DND-41 (cell line): ENCODE measurements at regions not wholly inside any gene's neighbourhood (a gene's known extent, or its start where the extent isn't known, plus 50 kb on each side); places are given as distances from the start of the nearest gene placed in this dataset.

Experiments used
- ATAC-seq: fragments of 200-7000 bp; cut with Tn5 transposase; 3 replicates; pipeline ENCODE4 v1.9.1; 2021; ENCODE audit warnings: low read depth; ENCODE audit not compliant: insufficient read depth
- DNase-seq: peaks from one replicate; pipeline ENCODE4 v3.0.0-alpha.2; 2020
- H2AFZ ChIP-seq: 2 replicates; pipeline ENCODE4 v1.6.0; 2012; ENCODE audit warnings: low read depth, low read length
- H3K27ac ChIP-seq: 2 replicates; pipeline ENCODE4 v1.5.1; 2012; ENCODE audit warnings: low read length, inconsistent platforms
- H3K27me3 ChIP-seq: fragments of 200-600 bp; sonication (generic); 2 replicates; pipeline ENCODE4 v1.6.0; 2012; ENCODE audit warnings: low read length, mild to moderate bottlenecking, inconsistent platforms; ENCODE audit not compliant: insufficient read depth, poor library complexity
- H3K36me3 ChIP-seq: 2 replicates; pipeline ENCODE4 v1.5.1; 2012; ENCODE audit warnings: low read length, inconsistent platforms; ENCODE audit not compliant: insufficient read depth
- H3K4me1 ChIP-seq: 2 replicates; pipeline ENCODE4 v1.5.1; 2012; ENCODE audit warnings: mild to moderate bottlenecking, low read length; ENCODE audit not compliant: insufficient read depth
- H3K4me2 ChIP-seq: 2 replicates; pipeline ENCODE4 v1.6.0; 2012; ENCODE audit warnings: mild to moderate bottlenecking, moderate library complexity, low read length, inconsistent platforms; ENCODE audit not compliant: insufficient read depth
- H3K4me3 ChIP-seq, 2 experiments: fragments of 200-600 bp in 1 of 2; shearing (Covaris generic) in 1 of 2; 2 replicates each; pipeline ENCODE4 v1.5.1; 2012 to 2016; ENCODE audit warnings: inconsistent platforms in 2 of 2, low read length in 2 of 2, mild to moderate bottlenecking in 2 of 2, low read depth in 1 of 2, moderate library complexity in 1 of 2
- H3K79me2 ChIP-seq: 2 replicates; pipeline ENCODE4 v1.6.0; 2012; ENCODE audit warnings: low read length, inconsistent platforms; ENCODE audit not compliant: insufficient read depth
- H3K9ac ChIP-seq: 2 replicates; pipeline ENCODE4 v1.6.0; 2012; ENCODE audit warnings: low read depth, mild to moderate bottlenecking, inconsistent platforms, low read length, moderate library complexity
- H3K9me3 ChIP-seq: 2 replicates; pipeline ENCODE4 v1.5.1; 2012; ENCODE audit warnings: low read length, moderate library complexity, mild to moderate bottlenecking, inconsistent platforms; ENCODE audit not compliant: insufficient read depth, severe bottlenecking
- H4K20me1 ChIP-seq: 2 replicates; pipeline ENCODE4 v1.6.0; 2012; ENCODE audit warnings: low read length; ENCODE audit not compliant: insufficient read depth
- EZH2 ChIP-seq: IDR thresholded peaks from 3 replicates; pipeline ENCODE4 v1.6.1; 2012; ENCODE audit warnings: borderline replicate concordance, low read depth, mild to moderate bottlenecking, moderate library complexity, low read length, inconsistent platforms; ENCODE audit not compliant: severe bottlenecking
- TF ChIP-seq, protein P1 (sequence below): IDR thresholded peaks from 2 replicates; pipeline ENCODE4 v1.5.1; 2012; ENCODE audit warnings: borderline replicate concordance, low read length, moderate library complexity, mild to moderate bottlenecking; ENCODE audit not compliant: poor library complexity, severe bottlenecking; ENCODE audit errors: extremely low read depth

- ATAC-seq = no peak
Observed at GRCh38 chr11:35064114-35064800, 74.7 kb upstream of the CD44 start.

GRCh38 chr11:35065566-35065965 is 73.4 kb upstream of the CD44 start:
- no peak for DNase-seq
- H3K27ac ChIP-seq = no peak overlapping the region

More at GRCh38 chr11:35064114-35064800, 74.7 kb upstream of the CD44 start:
- Histone ChIP-seq H3K4me3 (no peak overlapping the region), H3K27ac (no peak overlapping the region), H3K4me2 (no peak overlapping the region), H3K36me3 (no peaks in the 10 kb centered on the region), H3K4me1 (peaks cover 25% of the 10 kb centered on the region), H3K79me2 (no peaks in the 10 kb centered on the region), H3K27me3 (no peaks in the 10 kb centered on the region), H3K9ac (no peak overlapping the region), H2AFZ (no peak overlapping the region), H3K9me3 (no peaks in the 10 kb centered on the region), H4K20me1 (no peaks in the 10 kb centered on the region)
- DNase-seq = no peak
- TF ChIP-seq, protein P1, sequence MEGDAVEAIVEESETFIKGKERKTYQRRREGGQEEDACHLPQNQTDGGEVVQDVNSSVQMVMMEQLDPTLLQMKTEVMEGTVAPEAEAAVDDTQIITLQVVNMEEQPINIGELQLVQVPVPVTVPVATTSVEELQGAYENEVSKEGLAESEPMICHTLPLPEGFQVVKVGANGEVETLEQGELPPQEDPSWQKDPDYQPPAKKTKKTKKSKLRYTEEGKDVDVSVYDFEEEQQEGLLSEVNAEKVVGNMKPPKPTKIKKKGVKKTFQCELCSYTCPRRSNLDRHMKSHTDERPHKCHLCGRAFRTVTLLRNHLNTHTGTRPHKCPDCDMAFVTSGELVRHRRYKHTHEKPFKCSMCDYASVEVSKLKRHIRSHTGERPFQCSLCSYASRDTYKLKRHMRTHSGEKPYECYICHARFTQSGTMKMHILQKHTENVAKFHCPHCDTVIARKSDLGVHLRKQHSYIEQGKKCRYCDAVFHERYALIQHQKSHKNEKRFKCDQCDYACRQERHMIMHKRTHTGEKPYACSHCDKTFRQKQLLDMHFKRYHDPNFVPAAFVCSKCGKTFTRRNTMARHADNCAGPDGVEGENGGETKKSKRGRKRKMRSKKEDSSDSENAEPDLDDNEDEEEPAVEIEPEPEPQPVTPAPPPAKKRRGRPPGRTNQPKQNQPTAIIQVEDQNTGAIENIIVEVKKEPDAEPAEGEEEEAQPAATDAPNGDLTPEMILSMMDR = no peak
- TF ChIP-seq EZH2 = no peak

GRCh38 chr11:35066030-35066429 is 72.9 kb upstream of the CD44 start:
- no peaks in the 10 kb centered on the region for H3K36me3 ChIP-seq
- no peak overlapping the region for H3K4me2 ChIP-seq
- TF ChIP-seq, protein P1 = no peak
- TF ChIP-seq EZH2 = no peak
- H3K9me3 ChIP-seq = peaks cover 5% of the 10 kb centered on the region
- peaks cover 25% of the 10 kb centered on the region for H3K4me1 ChIP-seq
- peak overlapping the region; percentile 69 for H3K27ac ChIP-seq
- H2AFZ ChIP-seq = no peak overlapping the region
- DNase-seq (no peak), ATAC-seq (no peak)
- H3K9ac ChIP-seq = no peak overlapping the region
- H3K4me3 ChIP-seq = no peak overlapping the region
- H3K27me3 ChIP-seq = no peaks in the 10 kb centered on the region
- no peaks in the 10 kb centered on the region for H3K79me2 ChIP-seq
- H4K20me1 ChIP-seq = no peaks in the 10 kb centered on the region

More at GRCh38 chr11:35065566-35065965, 73.4 kb upstream of the CD44 start:
- H2AFZ ChIP-seq = no peak overlapping the region
- peaks cover 5% of the 10 kb centered on the region for H3K9me3 ChIP-seq
- H3K9ac ChIP-seq = no peak overlapping the region
- H3K4me1 ChIP-seq = peaks cover 25% of the 10 kb centered on the region
- no peaks in the 10 kb centered on the region for H3K27me3 ChIP-seq
- no peaks in the 10 kb centered on the region for H3K36me3 ChIP-seq
- H3K4me3 ChIP-seq = no peak overlapping the region
- ATAC-seq = no peak
- H3K4me2 ChIP-seq = no peak overlapping the region
- no peaks in the 10 kb centered on the region for H3K79me2 ChIP-seq
- TF ChIP-seq, protein P1 = no peak
- no peak for TF ChIP-seq EZH2
- no peaks in the 10 kb centered on the region for H4K20me1 ChIP-seq
